Stomach (tissue), 4 donors: ENCODE measurements at regions not wholly inside any gene's neighbourhood (a gene's known extent, or its start where the extent isn't known, plus 50 kb on each side); places are given as distances from the start of the nearest gene placed in this dataset.

Experiments used
- CTCF ChIP-seq, 7 experiments: fragments of 450-650 bp in 4 of 7; fragments of 200-600 bp in 3 of 7; sonication (generic) in 3 of 7; IDR thresholded peaks; one replicate each; pipeline ENCODE4 v1.5.1; 2016 to 2019; ENCODE audit warnings: antibody characterized with exemption in 7 of 7, control low read depth in 2 of 7, mild to moderate bottlenecking in 1 of 7
- EP300 ChIP-seq: sonication (generic); formaldehyde crosslinking; IDR thresholded peaks from one replicate; pipeline ENCODE4 v1.6.1; 2017; ENCODE audit warnings: antibody characterized with exemption
- POLR2A ChIP-seq, 4 donors: fragments of 450-650 bp; IDR thresholded peaks; one replicate each; pipeline ENCODE4 v1.6.1; 2016; ENCODE audit warnings: antibody characterized with exemption in 4 of 4, control low read depth in 2 of 4, mild to moderate bottlenecking in 1 of 4, moderate library complexity in 1 of 4
- POLR2AphosphoS5 ChIP-seq, 3 donors: sonication (generic); formaldehyde crosslinking; IDR thresholded peaks; one replicate each; pipeline ENCODE4 v1.6.1; 2016; ENCODE audit warnings: antibody characterized with exemption in 3 of 3

DNA sequence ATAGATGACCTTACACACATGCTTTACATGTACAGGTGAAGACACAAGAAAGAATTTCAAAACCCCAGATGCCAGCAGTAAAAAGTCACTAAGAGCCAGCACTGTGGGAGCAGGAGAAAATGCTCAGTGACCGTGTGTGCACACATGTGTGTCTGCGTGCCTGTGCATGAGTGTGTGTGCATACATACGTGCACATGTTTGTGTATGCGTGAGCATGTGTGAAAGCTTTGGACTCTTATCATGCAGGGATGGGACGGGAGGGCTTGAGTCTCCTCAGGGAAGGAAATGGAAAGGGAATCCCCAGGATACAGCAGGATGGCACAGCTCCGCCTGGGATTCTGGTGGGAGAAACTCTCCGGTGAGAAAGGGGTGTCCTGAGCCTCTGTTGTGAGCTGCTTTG lies 121.5 kb upstream of the B3GAT1 start:
- TF ChIP-seq EP300 (no peak), CTCF (IDR thresholded peaks at IDR 0.05) (no peak), POLR2AphosphoS5 (IDR thresholded peaks at IDR 0.05) (no peak), POLR2A (IDR thresholded peaks at IDR 0.05) (no peak)
